ENCODE measurements at regions not wholly inside any gene's neighbourhood (a gene's known extent, or its start where the extent isn't known, plus 50 kb on each side); places are given as distances from the start of the nearest gene placed in this dataset.

- DNase-seq = peak; percentile 77
Observed at GRCh38 chr3:182092662-182093262, 381.0 kb downstream of the SOX2 start.

DNA sequence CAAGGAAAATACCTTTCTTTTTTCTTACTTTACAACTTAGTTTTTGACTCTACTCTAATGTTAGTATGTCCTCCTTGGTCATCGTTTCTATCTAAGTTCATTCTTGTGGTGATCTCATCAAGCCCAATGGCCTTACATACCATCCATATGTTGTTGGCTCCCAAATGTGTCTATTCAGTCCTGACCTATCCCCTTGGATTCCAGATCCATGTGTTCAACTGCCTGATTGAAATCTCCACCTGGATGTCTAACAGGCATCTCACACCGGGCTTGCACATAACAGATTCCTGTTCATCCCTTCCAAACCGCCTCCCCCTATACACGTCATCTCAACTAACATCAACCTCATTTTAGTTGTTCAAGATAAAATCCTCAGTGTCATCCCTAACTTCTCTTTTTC is 382.6 kb downstream of the SOX2 start:
- no peak for DNase-seq

GRCh38 chr3:182104881-182105280 is 393.2 kb downstream of the SOX2 start:
- DNase-seq = no peak

- DNase-seq = no peak
Observed at GRCh38 chr3:182105875-182106274, 394.1 kb downstream of the SOX2 start.

DNA sequence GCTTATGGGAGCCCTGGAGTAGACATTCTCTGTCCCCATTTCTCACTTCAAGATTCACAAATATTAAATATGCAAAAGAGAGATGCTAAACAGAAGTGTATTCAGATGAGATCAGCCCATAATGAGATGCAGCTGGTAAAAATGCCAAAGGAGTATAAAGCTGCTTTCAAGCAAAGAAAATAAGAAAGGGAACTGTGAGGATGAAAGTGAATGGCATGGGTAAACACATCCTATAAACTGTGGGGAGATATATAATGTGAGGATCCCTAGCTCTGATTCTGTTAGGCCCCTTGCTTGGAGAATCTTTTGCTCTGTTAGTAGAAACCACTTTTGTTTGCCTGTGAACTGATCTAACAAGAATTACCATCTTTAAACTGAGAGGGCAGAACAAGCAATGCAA is 396.6 kb downstream of the SOX2 start:
- no peak for DNase-seq

- DNase-seq = no peak
Observed at GRCh38 chr3:182111967-182112366, 400.2 kb downstream of the SOX2 start.

- no peak for DNase-seq
Observed at GRCh38 chr3:182115328-182116015, 403.7 kb downstream of the SOX2 start.

- DNase-seq = no peak
Observed at GRCh38 chr3:182116386-182116785, 404.7 kb downstream of the SOX2 start.

DNA sequence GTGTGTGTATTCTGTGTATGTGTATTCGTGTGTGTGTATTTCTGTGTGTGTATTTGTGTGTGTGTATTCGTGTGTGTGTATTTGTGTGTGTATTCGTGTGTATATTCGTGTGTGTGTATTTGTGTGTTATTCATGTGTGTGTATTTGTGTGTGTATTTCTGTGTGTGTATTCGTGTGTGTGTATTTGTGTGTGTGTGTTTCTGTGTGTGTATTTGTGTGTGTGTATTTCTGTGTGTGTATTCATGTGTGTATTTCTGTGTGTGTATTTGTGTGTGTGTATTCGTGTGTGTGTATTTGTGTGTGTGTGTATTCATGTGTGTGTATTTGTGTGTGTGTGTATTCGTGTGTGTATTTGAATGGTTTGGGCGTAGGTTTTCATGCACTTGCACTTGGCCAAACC is 405.4 kb downstream of the SOX2 start:
- no peak for DNase-seq

DNA sequence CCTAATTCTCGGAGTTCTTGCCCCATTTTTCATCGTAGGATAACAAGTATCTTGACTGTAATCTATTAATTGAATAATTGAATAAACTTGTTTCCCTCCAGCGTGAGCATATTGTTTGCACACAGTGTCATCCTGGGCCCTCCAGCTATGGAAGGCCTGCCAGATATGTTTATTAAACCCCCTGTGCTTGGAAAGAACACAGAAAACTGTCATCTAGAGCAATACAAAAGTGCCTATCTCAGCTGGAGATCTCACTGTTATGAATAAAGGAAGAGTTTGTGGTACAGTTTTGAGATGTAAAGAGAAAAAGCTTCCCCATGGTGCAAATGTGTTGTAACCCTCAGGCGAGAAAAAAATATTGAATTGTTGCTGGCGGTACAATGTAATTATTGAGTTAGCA is 405.9 kb downstream of the SOX2 start:
- no peak for DNase-seq

GRCh38 chr3:182118066-182118465 is 406.3 kb downstream of the SOX2 start:
- DNase-seq = no peak

GRCh38 chr3:182121401-182121800 is 409.7 kb downstream of the SOX2 start:
- DNase-seq = peak; percentile 57

- DNase-seq = no peak
Observed at GRCh38 chr3:182122779-182123178, 411.1 kb downstream of the SOX2 start.

- no peak for DNase-seq
Observed at GRCh38 chr3:182124187-182124586, 412.5 kb downstream of the SOX2 start.

- DNase-seq = no peak
Observed at GRCh38 chr3:182124716-182125115, 413.0 kb downstream of the SOX2 start.

DNA sequence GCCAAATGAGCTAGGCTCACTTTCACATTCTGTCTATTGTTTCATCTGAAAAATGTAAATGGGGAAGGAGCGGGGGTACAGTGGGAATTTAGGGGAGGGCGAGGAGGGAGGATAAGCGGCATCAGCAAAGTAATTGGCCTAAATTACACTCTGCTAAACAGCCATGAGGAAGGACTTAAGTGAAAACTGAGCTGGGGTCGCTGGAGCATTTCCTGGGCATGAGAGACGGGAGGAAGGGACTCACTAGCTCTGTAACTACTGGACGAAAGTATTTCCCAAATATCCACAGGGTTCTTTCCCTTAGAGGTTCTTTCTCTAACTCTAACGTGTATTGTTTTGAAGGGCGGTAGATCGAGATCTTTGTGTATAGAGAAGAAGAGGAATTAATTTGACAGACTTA is 418.0 kb downstream of the SOX2 start:
- no peak for DNase-seq

GRCh38 chr3:182133752-182134151 is 422.0 kb downstream of the SOX2 start:
- DNase-seq = no peak

DNA sequence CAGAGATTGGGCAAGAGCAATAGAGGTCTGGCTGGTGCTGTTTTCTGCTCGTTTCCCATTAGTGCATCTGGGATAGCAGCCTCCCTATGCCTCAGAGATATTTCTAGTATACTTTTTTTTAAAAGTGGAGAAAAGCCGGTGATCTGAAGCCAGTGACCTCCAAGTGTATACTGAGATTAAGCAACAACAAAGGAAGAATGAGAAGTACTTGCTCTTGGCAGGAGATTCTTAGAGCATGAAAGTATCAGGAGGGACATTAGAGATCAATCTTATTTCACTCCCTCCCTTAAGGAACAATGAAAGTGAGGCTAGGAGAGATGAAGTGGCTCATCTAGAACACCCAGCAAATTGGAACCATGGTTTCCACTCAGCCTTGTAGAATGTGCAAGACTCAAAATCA is 423.3 kb downstream of the SOX2 start:
- no peak for DNase-seq

DNA sequence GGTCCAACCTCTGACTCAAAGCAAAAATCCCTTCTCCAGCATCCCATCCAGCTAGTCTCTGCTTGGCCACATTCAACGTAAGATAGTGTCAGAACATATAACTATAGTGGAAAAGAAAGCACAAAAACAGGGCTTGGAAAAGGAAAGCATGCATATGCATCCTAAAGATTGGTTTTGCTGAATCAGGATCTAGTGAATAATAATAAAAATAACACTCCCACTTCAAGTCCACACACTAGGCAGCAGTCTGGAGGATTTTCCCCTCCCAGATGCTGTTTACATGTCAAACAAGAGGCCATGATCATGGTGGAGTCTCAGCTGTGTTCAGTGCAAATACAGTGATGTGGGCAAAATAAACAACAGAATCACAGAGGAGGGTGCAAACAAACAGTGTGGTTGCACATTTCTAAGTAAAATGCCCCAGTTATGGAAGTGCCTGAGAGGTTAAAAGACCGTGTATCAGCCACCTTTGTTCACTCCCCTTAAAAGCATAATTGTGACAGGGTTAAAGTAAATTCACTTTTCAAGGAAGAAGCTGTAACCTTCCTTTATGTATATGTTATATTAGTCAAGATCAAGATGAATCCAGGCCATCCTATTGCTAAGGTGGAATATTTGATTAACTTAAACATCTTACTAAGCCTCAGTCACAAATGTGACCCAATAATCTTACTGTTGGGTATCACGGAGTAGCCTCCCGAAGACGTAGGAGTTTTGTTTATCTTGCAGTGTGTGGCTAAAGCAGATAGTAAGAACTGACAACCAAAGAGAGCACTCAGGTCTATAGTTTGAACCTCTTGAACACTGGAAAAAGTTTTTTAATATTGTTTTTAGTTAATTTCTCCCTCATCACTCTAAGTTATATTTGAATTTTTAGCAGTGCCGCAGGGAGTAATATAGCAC is 424.5 kb downstream of the SOX2 start:
- DNase-seq = peak; percentile 72

- DNase-seq = no peak
Observed at GRCh38 chr3:182138393-182138792, 426.7 kb downstream of the SOX2 start.

GRCh38 chr3:182139627-182140357 is 428.1 kb downstream of the SOX2 start:
- no peak for DNase-seq

DNA sequence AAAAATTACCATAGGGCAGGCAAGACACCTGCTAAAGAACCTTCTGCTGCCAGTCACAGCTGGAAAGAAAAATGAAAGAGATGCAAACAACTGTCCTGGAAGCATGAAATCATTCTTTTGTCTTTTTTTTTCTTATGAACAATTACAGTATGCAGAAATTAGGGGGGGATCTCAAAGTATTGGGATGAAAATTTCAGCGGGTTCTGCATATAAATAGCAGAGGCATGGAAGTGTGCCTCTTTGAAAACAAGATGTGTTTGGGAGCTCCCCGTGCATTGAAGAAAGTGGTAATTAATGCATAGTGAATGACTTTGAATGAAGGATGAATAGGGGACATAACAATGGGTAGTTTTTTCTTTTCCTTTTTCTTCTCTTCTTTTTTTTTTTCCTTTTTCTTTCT is 431.2 kb downstream of the SOX2 start:
- DNase-seq = no peak

DNA sequence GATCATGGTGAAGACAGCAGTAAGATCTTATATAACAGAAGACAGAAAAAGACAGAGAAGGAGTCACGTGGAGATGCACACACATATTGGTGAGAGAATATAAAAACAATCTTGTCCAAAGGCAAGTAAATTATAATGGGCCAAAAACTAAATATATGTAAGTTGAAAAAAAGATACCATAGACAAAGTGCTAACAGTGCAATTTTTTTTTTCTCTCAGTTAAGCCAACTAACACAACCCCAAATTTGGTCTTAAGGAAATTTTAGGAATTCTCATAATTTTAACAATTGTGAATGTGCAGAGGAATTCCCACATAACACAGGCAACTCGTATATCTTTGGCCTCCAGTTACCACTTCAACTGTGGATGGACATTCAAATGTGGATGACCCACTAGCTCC is 432.2 kb downstream of the SOX2 start:
- no peak for DNase-seq
